ENCODE measurements at regions not wholly inside any gene's neighbourhood (a gene's known extent, or its start where the extent isn't known, plus 50 kb on each side); places are given as distances from the start of the nearest gene placed in this dataset.

- TF ChIP-seq CTCF (IDR thresholded peaks at IDR 0.05; ENCODE audit: insufficient read depth, low read depth, low read length) (no peak), EZH2 (IDR thresholded peaks at IDR 0.05; ENCODE audit: insufficient read depth, low read length) (no peak)
Measured at GRCh38 chr21:28489821-28490350, 502.8 kb downstream of the LTN1 start.
